ENCODE measurements at regions not wholly inside any gene's neighbourhood (a gene's known extent, or its start where the extent isn't known, plus 50 kb on each side); places are given as distances from the start of the nearest gene placed in this dataset.

GRCh38 chr20:51221103-51221502, 198.2 kb upstream of the KCNG1 start:
- Histone ChIP-seq H3K27ac (no peak overlapping the region), H3K9me3 (no peaks in the 10 kb centered on the region), H3K4me3 (no peak overlapping the region), H3K4me1 (no peaks in the 10 kb centered on the region), H3K36me3 (no peaks in the 10 kb centered on the region), H3K27me3 (no peaks in the 10 kb centered on the region)
- DNase-seq (ENCODE audit: low spot score), result no peak
- TF ChIP-seq, protein P1, sequence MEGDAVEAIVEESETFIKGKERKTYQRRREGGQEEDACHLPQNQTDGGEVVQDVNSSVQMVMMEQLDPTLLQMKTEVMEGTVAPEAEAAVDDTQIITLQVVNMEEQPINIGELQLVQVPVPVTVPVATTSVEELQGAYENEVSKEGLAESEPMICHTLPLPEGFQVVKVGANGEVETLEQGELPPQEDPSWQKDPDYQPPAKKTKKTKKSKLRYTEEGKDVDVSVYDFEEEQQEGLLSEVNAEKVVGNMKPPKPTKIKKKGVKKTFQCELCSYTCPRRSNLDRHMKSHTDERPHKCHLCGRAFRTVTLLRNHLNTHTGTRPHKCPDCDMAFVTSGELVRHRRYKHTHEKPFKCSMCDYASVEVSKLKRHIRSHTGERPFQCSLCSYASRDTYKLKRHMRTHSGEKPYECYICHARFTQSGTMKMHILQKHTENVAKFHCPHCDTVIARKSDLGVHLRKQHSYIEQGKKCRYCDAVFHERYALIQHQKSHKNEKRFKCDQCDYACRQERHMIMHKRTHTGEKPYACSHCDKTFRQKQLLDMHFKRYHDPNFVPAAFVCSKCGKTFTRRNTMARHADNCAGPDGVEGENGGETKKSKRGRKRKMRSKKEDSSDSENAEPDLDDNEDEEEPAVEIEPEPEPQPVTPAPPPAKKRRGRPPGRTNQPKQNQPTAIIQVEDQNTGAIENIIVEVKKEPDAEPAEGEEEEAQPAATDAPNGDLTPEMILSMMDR (IDR thresholded peaks at IDR 0.05), result no peak

DNA sequence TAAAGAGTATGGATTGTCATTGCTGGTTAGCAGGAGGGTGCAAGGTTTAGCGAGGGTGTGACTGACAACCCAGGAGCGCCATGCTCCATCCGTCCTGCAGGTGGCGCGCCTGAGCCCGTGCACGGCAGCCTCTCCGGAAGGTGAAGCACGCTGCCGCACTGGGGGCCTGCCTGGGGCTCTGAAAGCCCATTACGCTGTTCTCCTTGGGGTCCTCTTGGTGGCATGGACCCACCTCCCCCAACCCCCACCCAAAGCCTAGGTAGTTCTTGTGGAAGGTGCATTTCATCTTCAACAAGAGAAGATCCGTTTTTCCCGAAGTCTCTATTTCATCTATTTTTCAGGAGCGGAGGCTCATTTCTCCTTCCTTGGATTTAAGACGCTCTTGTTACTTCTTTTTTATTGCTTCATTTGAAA, 197.4 kb upstream of the KCNG1 start:
- H3K9me3 ChIP-seq, result no peaks in the 10 kb centered on the region
- H3K36me3 ChIP-seq, result no peaks in the 10 kb centered on the region
- H3K27me3 ChIP-seq, result no peaks in the 10 kb centered on the region
- H3K27ac ChIP-seq, result no peak overlapping the region
- no peak for DNase-seq (ENCODE audit: low spot score)
- no peaks in the 10 kb centered on the region for H3K4me1 ChIP-seq
- TF ChIP-seq, protein P1 (IDR thresholded peaks at IDR 0.05), result peak; percentile 57 to 87
- H3K4me3 ChIP-seq, result no peak overlapping the region

- no peaks in the 10 kb centered on the region for H3K27me3 ChIP-seq
- TF ChIP-seq, protein P1 (IDR thresholded peaks at IDR 0.05), result no peak
- no peaks in the 10 kb centered on the region for H3K4me1 ChIP-seq
- H3K36me3 ChIP-seq, result no peaks in the 10 kb centered on the region
- DNase-seq (ENCODE audit: low spot score), result no peak
- no peak overlapping the region for H3K4me3 ChIP-seq
- H3K9me3 ChIP-seq, result no peaks in the 10 kb centered on the region
- H3K27ac ChIP-seq, result no peak overlapping the region
Observed at GRCh38 chr20:51219544-51219943, 196.6 kb upstream of the KCNG1 start.

GRCh38 chr20:51218603-51219002, 195.7 kb upstream of the KCNG1 start:
- no peak for DNase-seq (ENCODE audit: low spot score)
- H3K4me1 ChIP-seq, result no peaks in the 10 kb centered on the region
- no peaks in the 10 kb centered on the region for H3K9me3 ChIP-seq
- no peaks in the 10 kb centered on the region for H3K27me3 ChIP-seq
- H3K36me3 ChIP-seq, result no peaks in the 10 kb centered on the region
- no peak overlapping the region for H3K4me3 ChIP-seq
- TF ChIP-seq, protein P1 (IDR thresholded peaks at IDR 0.05), result no peak
- H3K27ac ChIP-seq, result no peak overlapping the region

- Histone ChIP-seq H3K27me3 (no peaks in the 10 kb centered on the region), H3K27ac (no peak overlapping the region), H3K9me3 (no peaks in the 10 kb centered on the region), H3K36me3 (no peaks in the 10 kb centered on the region), H3K4me3 (no peak overlapping the region), H3K4me1 (no peaks in the 10 kb centered on the region)
- DNase-seq (ENCODE audit: low spot score), result no peak
- TF ChIP-seq, protein P1 (IDR thresholded peaks at IDR 0.05), result no peak
Observed at GRCh38 chr20:51217347-51218045, 194.6 kb upstream of the KCNG1 start.

DNA sequence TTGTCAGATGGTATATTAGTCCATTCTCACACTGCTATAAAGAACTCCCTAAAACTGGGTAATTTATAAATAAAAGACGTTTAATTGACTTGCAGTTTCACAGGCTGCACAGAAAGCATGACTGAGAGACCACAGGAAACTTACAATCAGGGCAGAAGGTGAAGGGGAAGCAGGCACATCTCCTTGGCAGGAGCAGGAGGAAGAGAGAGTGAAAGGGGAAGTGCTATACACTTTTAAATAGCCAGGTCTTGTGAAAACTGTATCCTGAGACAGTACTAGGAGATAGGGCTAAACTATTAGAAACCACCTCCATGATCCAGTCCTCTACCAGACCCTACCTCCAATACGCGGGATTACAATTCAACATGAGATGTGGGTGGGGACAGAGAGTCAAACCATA, 193.9 kb upstream of the KCNG1 start:
- no peaks in the 10 kb centered on the region for H3K4me1 ChIP-seq
- no peak overlapping the region for H3K4me3 ChIP-seq
- no peaks in the 10 kb centered on the region for H3K9me3 ChIP-seq
- TF ChIP-seq, protein P1 (IDR thresholded peaks at IDR 0.05), result no peak
- no peak for DNase-seq (ENCODE audit: low spot score)
- H3K36me3 ChIP-seq, result no peaks in the 10 kb centered on the region
- H3K27me3 ChIP-seq, result no peaks in the 10 kb centered on the region
- no peak overlapping the region for H3K27ac ChIP-seq

Measured in right atrium auricular region (tissue), 2 donors.